Hepatocyte (in vitro differentiated cells): ENCODE measurements at regions not wholly inside any gene's neighbourhood (a gene's known extent, or its start where the extent isn't known, plus 50 kb on each side); places are given as distances from the start of the nearest gene placed in this dataset.
"Not testable (repeated sequence)": the region's sequence is repeated elsewhere in the genome, so short reads cannot be mapped to it uniquely, and the experiment has no call there.

ENCODE experiments used
- DNase-seq: peaks from one replicate; pipeline ENCODE4 v3.0.0-alpha.2; 2016; ENCODE audit warnings: low spot score
- H2AFZ ChIP-seq: fragments of 200-600 bp; sonication (generic); 2 replicates; pipeline ENCODE4 v1.6.0; 2016; ENCODE audit warnings: antibody characterized with exemption, mild to moderate bottlenecking
- H3K27ac ChIP-seq: fragments of 200-600 bp; sonication (generic); 2 replicates; pipeline ENCODE4 v1.5.1; 2016; ENCODE audit warnings: mild to moderate bottlenecking
- H3K27me3 ChIP-seq: fragments of 200-600 bp; sonication (generic); 2 replicates; pipeline ENCODE4 v1.6.1; 2016
- H3K36me3 ChIP-seq: fragments of 200-600 bp; sonication (generic); replicated peaks from 2 replicates; pipeline ENCODE4 v1.5.1; 2016; ENCODE audit warnings: low read depth; ENCODE audit not compliant: insufficient read depth
- H3K4me1 ChIP-seq: fragments of 200-600 bp; sonication (generic); 2 replicates; pipeline ENCODE4 v1.5.1; 2016; ENCODE audit warnings: mild to moderate bottlenecking, moderate library complexity; ENCODE audit not compliant: insufficient read depth
- H3K4me2 ChIP-seq: fragments of 200-600 bp; sonication (generic); 2 replicates; pipeline ENCODE4 v1.6.0; 2016
- H3K4me3 ChIP-seq: fragments of 200-600 bp; sonication (generic); 2 replicates; pipeline ENCODE4 v1.5.1; 2016; ENCODE audit warnings: mild to moderate bottlenecking
- H3K79me2 ChIP-seq: fragments of 200-600 bp; sonication (generic); 2 replicates; pipeline ENCODE4 v1.6.0; 2017; ENCODE audit warnings: mild to moderate bottlenecking
- H3K9me2 ChIP-seq: fragments of 200-600 bp; sonication (generic); replicated peaks from 2 replicates; pipeline ENCODE4 v1.6.0; 2017; ENCODE audit warnings: mild to moderate bottlenecking; ENCODE audit not compliant: insufficient read depth
- H3K9me3 ChIP-seq: fragments of 200-600 bp; sonication (generic); 2 replicates; pipeline ENCODE4 v1.5.1; 2016; ENCODE audit warnings: low read depth, mild to moderate bottlenecking
- H4K20me1 ChIP-seq: fragments of 200-600 bp; sonication (generic); 2 replicates; pipeline ENCODE4 v1.6.0; 2016; ENCODE audit warnings: mild to moderate bottlenecking; ENCODE audit not compliant: insufficient read depth, poor library complexity, severe bottlenecking
- CTCF ChIP-seq: fragments of 200-600 bp; sonication (generic); IDR thresholded peaks from 2 replicates; pipeline ENCODE4 v1.5.1; 2016; ENCODE audit warnings: antibody characterized with exemption, mild to moderate bottlenecking; ENCODE audit not compliant: poor library complexity
- EZH2 ChIP-seq: fragments of 200-600 bp; sonication (generic); IDR thresholded peaks from 2 replicates; pipeline ENCODE4 v1.6.1; 2016; ENCODE audit warnings: antibody characterized with exemption, mild to moderate bottlenecking, borderline replicate concordance
- EZH2phosphoT487 ChIP-seq: fragments of 200-600 bp; sonication (generic); IDR thresholded peaks from one replicate; pipeline ENCODE4 v1.6.1; 2018; ENCODE audit warnings: antibody characterized with exemption, mild to moderate bottlenecking, low read depth, moderate library complexity; ENCODE audit not compliant: unreplicated experiment, severe bottlenecking
- WGBS: methylation state at CpG from one replicate; pipeline ENCODE4 v1.1.6; 2016; ENCODE audit warnings: low lambda C conversion rate; ENCODE audit errors: missing lambda C conversion rate; 5-methylcytosine and 5-hydroxymethylcytosine counted together

- no peaks in the 10 kb centered on the region for H3K9me3 ChIP-seq
- H4K20me1 ChIP-seq = no peaks in the 10 kb centered on the region
- no peak overlapping the region for H3K27ac ChIP-seq
- H3K4me3 ChIP-seq = no peak overlapping the region
- no peaks in the 10 kb centered on the region for H3K9me2 ChIP-seq
- no peak for DNase-seq
- WGBS = 17% methylated on average over 6 of the region's 6 CpGs
- no peak overlapping the region for H2AFZ ChIP-seq
- H3K27me3 ChIP-seq = no peaks in the 10 kb centered on the region
- TF ChIP-seq CTCF (no peak), EZH2phosphoT487 (no peak), EZH2 (no peak)
- no peaks in the 10 kb centered on the region for H3K79me2 ChIP-seq
- no peaks in the 10 kb centered on the region for H3K4me1 ChIP-seq
- no peaks in the 10 kb centered on the region for H3K36me3 ChIP-seq
- H3K4me2 ChIP-seq = no peak overlapping the region
Measured at GRCh38 chr3:78507196-78507984, 1260.4 kb downstream of the ROBO1 start.

DNA sequence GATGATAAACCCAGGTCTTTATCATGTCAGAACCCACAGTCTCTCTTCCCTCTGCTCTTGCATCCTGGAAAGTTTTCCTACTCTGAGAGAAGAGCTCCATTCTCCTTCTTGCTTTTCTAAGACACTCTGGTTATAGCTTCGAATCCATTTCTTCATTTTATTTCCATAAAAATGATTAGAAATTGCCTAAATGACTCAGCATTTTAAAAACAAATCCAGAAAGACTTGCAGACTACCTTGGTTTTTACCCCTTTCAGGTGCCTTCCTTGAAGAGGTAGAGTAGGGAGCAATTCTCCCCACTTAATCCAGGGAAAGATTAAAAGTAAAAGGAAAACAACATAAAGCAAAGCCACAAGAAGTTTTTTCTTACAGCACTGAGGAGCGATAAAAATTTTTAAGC, 1256.0 kb downstream of the ROBO1 start:
- Histone ChIP-seq H3K4me2 (no peak overlapping the region), H3K27me3 (no peaks in the 10 kb centered on the region), H3K9me2 (no peaks in the 10 kb centered on the region), H3K27ac (no peak overlapping the region), H3K9me3 (no peaks in the 10 kb centered on the region), H3K4me1 (no peaks in the 10 kb centered on the region), H3K36me3 (no peaks in the 10 kb centered on the region), H2AFZ (no peak overlapping the region), H3K4me3 (no peak overlapping the region), H4K20me1 (no peaks in the 10 kb centered on the region), H3K79me2 (no peaks in the 10 kb centered on the region)
- no peak for DNase-seq
- TF ChIP-seq EZH2 (no peak), EZH2phosphoT487 (no peak), CTCF (no peak)
- 77% methylated on average over 2 of the region's 2 CpGs for WGBS

- H3K4me2 ChIP-seq, DNase-seq, H3K9me2 ChIP-seq, H3K27ac ChIP-seq, H4K20me1 ChIP-seq, H3K4me3 ChIP-seq, H3K9me3 ChIP-seq, H3K79me2 ChIP-seq, H3K27me3 ChIP-seq, H3K4me1 ChIP-seq, H3K36me3 ChIP-seq, H2AFZ ChIP-seq: not testable (repeated sequence)
- 88% methylated on average over 4 of the region's 4 CpGs for WGBS
Measured at GRCh38 chr3:78512786-78513185, 1255.0 kb downstream of the ROBO1 start.

DNA sequence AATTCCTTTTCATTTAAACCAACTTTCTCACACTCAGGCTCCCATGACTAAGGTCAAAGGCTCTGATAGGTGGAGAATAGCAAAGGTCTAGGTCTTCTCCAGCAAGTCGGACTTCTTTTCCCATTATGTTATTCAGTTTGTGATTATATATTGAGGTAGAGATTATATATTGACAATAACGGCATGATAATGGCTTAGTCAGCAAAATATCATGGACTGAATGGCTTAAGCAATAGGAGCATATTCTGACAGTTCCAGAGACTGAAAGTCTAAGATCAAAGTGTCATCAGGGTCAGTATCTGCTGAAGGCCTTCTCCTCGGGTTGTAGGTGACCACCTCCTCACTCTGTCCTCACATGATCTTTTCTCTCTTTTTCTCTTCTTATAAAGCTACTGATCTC, 1251.4 kb downstream of the ROBO1 start:
- Histone ChIP-seq H4K20me1 (no peaks in the 10 kb centered on the region), H3K27me3 (no peaks in the 10 kb centered on the region), H3K9me3 (no peaks in the 10 kb centered on the region), H2AFZ (no peak overlapping the region), H3K27ac (no peak overlapping the region), H3K4me2 (no peak overlapping the region), H3K4me1 (no peaks in the 10 kb centered on the region), H3K9me2 (no peaks in the 10 kb centered on the region), H3K4me3 (no peak overlapping the region), H3K36me3 (no peaks in the 10 kb centered on the region), H3K79me2 (no peaks in the 10 kb centered on the region)
- WGBS = 94% methylated on average over 3 of the region's 3 CpGs
- TF ChIP-seq CTCF (no peak), EZH2 (no peak), EZH2phosphoT487 (no peak)
- DNase-seq = no peak
